ENCODE measurements at regions not wholly inside any gene's neighbourhood (a gene's known extent, or its start where the extent isn't known, plus 50 kb on each side); places are given as distances from the start of the nearest gene placed in this dataset.
"Not testable (repeated sequence)": the region's sequence is repeated elsewhere in the genome, so short reads cannot be mapped to it uniquely, and the experiment has no call there.

DNA sequence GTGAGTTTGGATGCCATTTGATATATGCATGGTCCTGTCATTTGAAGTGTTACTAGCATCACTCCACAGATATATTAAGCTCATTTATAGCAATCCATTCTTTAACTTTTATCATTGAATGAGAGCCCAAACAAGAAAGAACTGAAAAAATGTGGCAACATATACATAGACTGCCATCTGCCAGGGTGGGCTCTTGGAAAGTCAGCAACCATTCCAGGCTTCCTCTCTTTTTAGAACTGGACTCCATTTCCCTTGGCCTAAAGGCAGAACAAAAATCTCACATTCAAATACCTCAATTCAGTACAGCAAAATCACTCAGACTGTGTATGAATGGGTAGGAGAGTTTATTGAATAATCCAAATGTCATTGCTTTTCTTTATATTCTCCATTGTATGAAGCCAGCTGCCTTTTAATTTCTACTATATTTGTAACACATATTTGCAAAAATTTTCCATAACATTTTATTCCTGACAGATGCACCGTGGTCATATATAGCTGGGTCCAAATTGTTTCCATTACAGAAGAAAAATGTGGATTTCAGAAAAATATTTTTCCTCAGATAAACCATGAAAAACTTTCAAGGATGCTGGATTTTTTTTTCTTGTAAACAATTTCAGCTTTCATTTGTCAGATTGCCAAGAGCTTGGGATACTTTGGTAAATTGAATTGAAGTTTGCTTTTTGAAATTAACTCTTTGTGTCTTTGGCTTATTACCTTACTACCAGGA, 1252.3 kb upstream of the SEL1L start:
- DNase-seq (ENCODE audit: low read depth): no peak
- no peak overlapping the region for H3K4me3 ChIP-seq (ENCODE audit: low read depth, low read length)

GRCh38 chr14:82786483-82786880, 1252.8 kb upstream of the SEL1L start:
- no peak overlapping the region for H3K4me3 ChIP-seq (ENCODE audit: low read depth, low read length)
- DNase-seq (ENCODE audit: low read depth): no peak

DNA sequence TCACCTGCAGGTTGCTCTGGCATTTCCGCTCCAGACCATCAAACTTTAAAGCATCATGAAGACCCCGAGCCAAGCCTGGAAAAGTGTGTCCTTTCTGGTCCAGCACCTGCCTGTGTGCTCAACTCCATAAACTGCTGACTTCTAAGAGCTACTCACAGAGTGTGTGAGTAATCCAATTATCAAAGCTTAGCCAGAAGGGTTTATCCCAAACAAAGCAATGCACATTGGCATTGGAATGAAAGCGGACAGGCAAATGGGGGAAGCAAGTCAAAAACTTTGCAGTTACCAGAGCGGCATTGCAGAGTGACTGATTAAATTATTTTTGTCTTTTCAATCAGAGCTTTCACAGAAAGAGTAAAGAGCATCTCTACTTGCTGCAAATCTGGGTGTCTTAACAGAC, 1262.4 kb upstream of the SEL1L start:
- H3K4me3 ChIP-seq (ENCODE audit: low read depth, low read length): no peak overlapping the region

DNA sequence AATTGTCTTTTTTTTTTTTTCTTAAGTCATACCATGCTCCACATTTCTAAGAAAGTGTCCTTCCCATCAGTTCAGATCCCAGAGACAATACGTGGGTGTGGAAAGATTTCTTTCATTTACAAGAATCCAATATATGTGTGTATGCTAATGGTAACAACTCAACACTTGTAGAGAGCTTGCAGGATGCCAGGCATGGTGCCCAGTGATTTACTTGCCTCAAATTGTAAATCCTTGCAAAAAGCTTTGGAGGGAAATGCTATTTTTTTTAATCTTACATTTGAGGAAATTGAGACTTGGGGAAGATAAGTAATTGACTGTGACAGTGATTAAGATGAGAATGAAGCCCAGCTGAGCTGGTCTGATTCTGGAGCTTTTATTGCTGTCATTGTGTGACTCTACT, 1264.6 kb upstream of the SEL1L start:
- no peak overlapping the region for H3K4me3 ChIP-seq (ENCODE audit: low read depth, low read length)
- no peak for DNase-seq (ENCODE audit: low read depth)

More for the DNA sequence above, 1262.4 kb upstream of the SEL1L start:
- DNase-seq (ENCODE audit: low read depth): no peak

GRCh38 chr14:82805892-82806825, 1272.5 kb upstream of the SEL1L start:
- no peak overlapping the region for H3K4me3 ChIP-seq (ENCODE audit: low read depth, low read length)
- DNase-seq (ENCODE audit: low read depth): no peak

- no peak for DNase-seq (ENCODE audit: low read depth)
- no peak overlapping the region for H3K4me3 ChIP-seq (ENCODE audit: low read depth, low read length)
These were observed 1277.6 kb upstream of the SEL1L start for GRCh38 chr14:82811246-82811645.

GRCh38 chr14:82814339-82814738, 1280.7 kb upstream of the SEL1L start:
- DNase-seq (ENCODE audit: low read depth): not testable (repeated sequence)

DNA sequence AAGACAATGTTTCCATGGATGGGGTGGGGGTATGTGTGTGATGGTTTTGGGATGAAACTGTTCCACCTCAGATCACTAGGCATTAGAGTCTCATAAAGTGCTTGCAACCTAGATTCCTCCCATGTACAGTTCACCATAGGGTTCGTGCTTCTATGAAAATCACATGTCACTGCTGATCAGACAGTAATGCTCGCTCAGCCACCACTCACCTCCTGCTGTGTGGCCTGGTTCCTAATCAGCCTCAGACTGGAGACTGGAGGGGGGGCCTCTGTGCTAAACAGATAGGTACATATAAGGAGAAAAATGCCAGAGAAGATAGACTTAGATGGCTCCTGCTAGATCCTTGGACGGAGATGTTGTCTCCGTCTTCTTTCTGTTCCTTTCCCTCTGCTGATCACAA, 1296.9 kb upstream of the SEL1L start:
- no peak overlapping the region for H3K4me3 ChIP-seq (ENCODE audit: low read depth, low read length)
- DNase-seq (ENCODE audit: low read depth): no peak

More at GRCh38 chr14:82814339-82814738, 1280.7 kb upstream of the SEL1L start:
- not testable (repeated sequence) for H3K4me3 ChIP-seq (ENCODE audit: low read depth, low read length)

DNA sequence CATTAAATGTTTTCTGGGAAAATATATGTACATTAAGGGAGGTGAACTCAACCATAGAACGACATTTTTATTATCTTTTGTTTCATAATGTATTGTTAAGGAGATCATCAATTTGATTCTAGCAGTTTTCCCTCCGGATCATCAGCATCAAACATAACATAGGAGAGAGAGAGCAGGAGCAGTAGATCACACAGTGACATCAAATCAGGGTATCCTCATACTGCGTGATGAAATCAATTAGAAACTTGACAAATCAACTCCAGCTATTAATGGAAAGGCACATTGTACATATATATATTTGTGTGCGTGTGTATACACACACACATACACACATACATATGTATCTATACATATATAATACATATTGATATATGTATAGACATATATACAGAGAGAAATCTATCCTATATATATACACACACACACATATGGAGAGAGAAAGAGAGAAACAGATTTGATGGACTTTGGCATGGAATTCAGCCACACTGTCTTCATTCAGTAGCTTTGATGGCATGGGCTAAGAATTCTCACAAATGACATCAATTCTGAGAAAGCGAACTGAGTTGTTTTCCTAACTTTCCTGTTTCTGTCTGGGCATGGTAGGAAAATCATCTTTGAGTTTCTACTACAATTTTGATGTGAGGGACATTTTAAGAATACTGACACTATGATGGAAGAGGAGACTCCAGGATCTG, 1302.8 kb upstream of the SEL1L start:
- no peak overlapping the region for H3K4me3 ChIP-seq (ENCODE audit: low read depth, low read length)
- no peak for DNase-seq (ENCODE audit: low read depth)

DNA sequence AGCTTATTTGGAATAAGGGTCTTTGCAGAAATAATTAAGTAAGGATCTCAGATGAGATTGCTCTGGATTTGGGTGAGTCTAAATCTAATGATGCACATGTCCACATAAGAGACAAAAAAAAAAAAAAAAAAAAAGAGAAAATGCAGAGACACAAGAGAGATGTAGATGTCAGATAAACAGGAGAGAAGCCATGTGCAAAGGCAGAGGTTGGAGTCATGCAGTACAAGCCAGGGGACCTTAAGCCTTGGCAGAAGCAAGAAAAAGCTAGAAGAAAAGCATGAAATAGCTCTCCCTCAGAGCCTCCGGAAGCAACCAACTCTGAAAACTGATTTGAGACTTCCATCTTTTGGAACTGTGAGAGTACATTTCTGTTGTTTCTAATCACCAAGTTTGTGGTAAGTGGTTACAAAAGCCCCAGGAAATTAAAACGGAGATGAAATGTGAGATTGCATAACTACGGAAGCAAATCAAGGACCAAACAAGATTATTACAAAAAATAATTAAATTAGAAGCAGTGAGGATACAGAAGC, 1304.0 kb upstream of the SEL1L start:
- no peak overlapping the region for H3K4me3 ChIP-seq (ENCODE audit: low read depth, low read length)
- no peak for DNase-seq (ENCODE audit: low read depth)

DNA sequence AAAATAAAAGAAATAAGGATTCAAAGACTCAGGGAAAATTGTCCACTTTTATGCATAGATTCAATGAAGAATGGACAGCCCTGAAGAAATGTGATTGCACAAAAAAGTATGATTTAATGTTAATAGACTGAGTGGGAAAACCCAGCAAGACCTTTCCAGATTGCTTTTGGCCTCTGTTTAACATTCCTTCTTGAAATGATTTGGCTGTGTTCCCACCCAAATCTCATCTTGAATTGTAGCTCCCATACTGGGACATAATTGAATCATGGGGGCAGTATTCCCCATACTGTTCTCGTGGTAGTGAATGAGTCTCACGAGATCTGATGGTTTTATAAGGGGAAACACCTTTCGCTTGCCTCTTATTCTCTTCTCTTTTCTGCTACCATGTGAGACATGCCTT, 1316.9 kb upstream of the SEL1L start:
- DNase-seq (ENCODE audit: low read depth): no peak
- no peak overlapping the region for H3K4me3 ChIP-seq (ENCODE audit: low read depth, low read length)

GRCh38 chr14:82854131-82854530, 1320.5 kb upstream of the SEL1L start:
- DNase-seq (ENCODE audit: low read depth): no peak
- H3K4me3 ChIP-seq (ENCODE audit: low read depth, low read length): no peak overlapping the region

GRCh38 chr14:82854901-82855300, 1321.2 kb upstream of the SEL1L start:
- H3K4me3 ChIP-seq (ENCODE audit: low read depth, low read length): no peak overlapping the region
- DNase-seq (ENCODE audit: low read depth): no peak

GRCh38 chr14:82855912-82856391, 1322.3 kb upstream of the SEL1L start:
- H3K4me3 ChIP-seq (ENCODE audit: low read depth, low read length): no peak overlapping the region
- no peak for DNase-seq (ENCODE audit: low read depth)

DNA sequence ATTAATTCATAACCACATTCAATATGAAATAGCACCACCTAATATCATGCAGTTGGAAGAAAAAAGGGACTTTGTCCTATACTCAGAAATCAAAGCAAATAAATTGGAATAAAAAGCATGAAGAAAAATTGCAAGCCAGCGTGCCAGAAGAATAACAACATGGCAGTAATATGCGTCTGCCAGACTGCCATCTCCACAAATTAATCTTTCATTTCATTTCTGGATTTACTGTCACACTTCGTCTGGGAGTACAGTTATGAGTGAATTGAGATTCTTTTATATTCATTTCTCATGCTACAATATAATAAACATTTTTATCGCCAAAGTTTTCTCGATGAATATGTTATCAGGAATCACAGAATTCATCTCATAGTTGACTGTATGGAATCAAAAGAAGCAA, 1327.7 kb upstream of the SEL1L start:
- no peak overlapping the region for H3K4me3 ChIP-seq (ENCODE audit: low read depth, low read length)
- DNase-seq (ENCODE audit: low read depth): no peak

DNA sequence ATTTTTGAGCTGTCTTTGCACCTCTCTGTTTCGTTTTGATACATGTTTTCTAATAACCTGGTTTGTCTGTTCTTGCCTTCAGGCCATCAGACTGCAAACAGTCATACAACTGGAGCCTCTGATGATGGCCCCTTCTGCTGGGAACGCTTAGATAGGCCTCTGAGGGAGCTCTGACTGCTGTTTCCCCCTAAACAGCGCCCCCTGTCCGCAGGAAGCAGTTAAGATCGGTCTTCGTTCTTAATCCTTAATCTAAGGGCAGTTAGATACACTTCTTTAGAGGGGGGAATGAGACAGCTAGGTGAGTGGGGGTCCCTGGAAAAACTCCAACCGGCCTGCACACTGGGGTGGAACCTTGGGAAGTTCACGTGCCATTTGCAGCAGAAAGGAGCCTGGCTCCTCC, 1338.8 kb upstream of the SEL1L start:
- H3K4me3 ChIP-seq (ENCODE audit: low read depth, low read length): no peak overlapping the region
- DNase-seq (ENCODE audit: low read depth): no peak

- no peak overlapping the region for H3K4me3 ChIP-seq (ENCODE audit: low read depth, low read length)
- DNase-seq (ENCODE audit: low read depth): no peak
These were observed 1345.3 kb upstream of the SEL1L start for GRCh38 chr14:82878951-82879350.

- H3K4me3 ChIP-seq (ENCODE audit: low read depth, low read length): no peak overlapping the region
- DNase-seq (ENCODE audit: low read depth): no peak
These were observed 1346.4 kb upstream of the SEL1L start for GRCh38 chr14:82879949-82880535.

- no peak overlapping the region for H3K4me3 ChIP-seq (ENCODE audit: low read depth, low read length)
- DNase-seq (ENCODE audit: low read depth): no peak
These were observed 1353.0 kb upstream of the SEL1L start for GRCh38 chr14:82886670-82887069.

Measured in skeletal muscle cell (primary cell).